OCI-LY7 (cell line): ENCODE measurements at regions not wholly inside any gene's neighbourhood (a gene's known extent, or its start where the extent isn't known, plus 50 kb on each side); places are given as distances from the start of the nearest gene placed in this dataset.

ENCODE experiments used
- BruUV-seq: library from RNA; stranded (reverse); fragments of 400-500 nt; replicated peaks from 2 replicates; lab custom pipeline; 2021; lab: Mats Ljungman, UMichigan
- CTCF ChIA-PET: fragments of 300-600 bp; sonication (Branson Sonifier 250); formaldehyde crosslinking; loops from one replicate; lab custom pipeline; 2022; ENCODE audit warnings: antibody characterized with exemption; ENCODE audit not compliant: unreplicated experiment; lab: Charles Lee
- POLR2A ChIA-PET: fragments of 300-600 bp; sonication (Branson Sonifier 250); formaldehyde crosslinking; loops from one replicate; lab custom pipeline; 2022; ENCODE audit warnings: antibody characterized with exemption; lab: Charles Lee
- DNase-seq: peaks from one replicate; pipeline ENCODE4 v3.0.0-alpha.2; 2015; ENCODE audit warnings: low spot score
- H2AFZ ChIP-seq: fragments of 200-600 bp; sonication (generic), shearing (Covaris generic); 2 replicates; pipeline ENCODE4 v1.6.1; 2014; ENCODE audit warnings: mild to moderate bottlenecking, antibody characterized with exemption, low read length, moderate library complexity
- H3K27ac ChIP-seq: fragments of 200-600 bp; sonication (generic); 2 replicates; pipeline ENCODE4 v1.5.1; 2014; ENCODE audit warnings: mixed run types, low read depth, mild to moderate bottlenecking, moderate library complexity, low read length, inconsistent platforms; ENCODE audit not compliant: poor library complexity, severe bottlenecking
- H3K36me3 ChIP-seq: fragments of 200-600 bp; sonication (generic); 2 replicates; pipeline ENCODE4 v1.6.1; 2014; ENCODE audit warnings: mild to moderate bottlenecking, antibody characterized with exemption, low read length, moderate library complexity, mixed read lengths; ENCODE audit not compliant: insufficient read depth
- H3K4me1 ChIP-seq: fragments of 200-600 bp; sonication (generic); 2 replicates; pipeline ENCODE4 v1.5.1; 2014; ENCODE audit warnings: mild to moderate bottlenecking, low read length; ENCODE audit not compliant: insufficient read depth, poor library complexity, severe bottlenecking
- H3K4me2 ChIP-seq: fragments of 200-600 bp; sonication (generic); 2 replicates; pipeline ENCODE4 v1.6.1; 2014; ENCODE audit warnings: mild to moderate bottlenecking, low read length
- H3K4me3 ChIP-seq: fragments of 200-600 bp; sonication (generic); 2 replicates; pipeline ENCODE4 v1.5.1; 2014; ENCODE audit warnings: mild to moderate bottlenecking, low read depth, low read length; ENCODE audit not compliant: poor library complexity, severe bottlenecking
- H3K79me2 ChIP-seq: fragments of 200-600 bp; sonication (generic); 2 replicates; pipeline ENCODE4 v1.6.1; 2016; ENCODE audit warnings: low read depth, mild to moderate bottlenecking, low read length, moderate library complexity, mixed read lengths; ENCODE audit not compliant: insufficient read depth
- H3K9me2 ChIP-seq: fragments of 200-600 bp; sonication (generic); 2 replicates; pipeline ENCODE4 v1.6.1; 2016; ENCODE audit warnings: mild to moderate bottlenecking, low read length, mixed read lengths; ENCODE audit not compliant: insufficient read depth
- H3K9me3 ChIP-seq: fragments of 200-600 bp; sonication (generic); 2 replicates; pipeline ENCODE4 v1.6.1; 2014; ENCODE audit warnings: mild to moderate bottlenecking, mixed run types, low read length, mixed read lengths
- H4K20me1 ChIP-seq: fragments of 200-600 bp; sonication (generic); 2 replicates; pipeline ENCODE4 v1.6.1; 2014; ENCODE audit warnings: mild to moderate bottlenecking, antibody characterized with exemption, low read length, moderate library complexity, mixed read lengths; ENCODE audit not compliant: insufficient read depth
- EZH2phosphoT487 ChIP-seq: fragments of 200-600 bp; sonication (generic); IDR thresholded peaks from 2 replicates; pipeline ENCODE4 v1.6.1; 2018; ENCODE audit warnings: low read depth, borderline replicate concordance, mild to moderate bottlenecking, mixed run types, antibody characterized with exemption, low read length, moderate library complexity, mixed read lengths
- intact Hi-C: fragments of 100-400 bp; cut with micrococcal nuclease; formaldehyde crosslinking; loops from one replicate; pipeline ENCODE4 v1.10.0; 2022; ENCODE audit not compliant: unreplicated experiment
- TF ChIP-seq, protein P1 (sequence below): fragments of 200-600 bp; sonication (generic); conservative IDR thresholded peaks from 2 replicates; pipeline ENCODE4 v1.5.1; 2014; ENCODE audit warnings: mild to moderate bottlenecking, antibody characterized with exemption, low read length, moderate library complexity, mixed read lengths

DNA sequence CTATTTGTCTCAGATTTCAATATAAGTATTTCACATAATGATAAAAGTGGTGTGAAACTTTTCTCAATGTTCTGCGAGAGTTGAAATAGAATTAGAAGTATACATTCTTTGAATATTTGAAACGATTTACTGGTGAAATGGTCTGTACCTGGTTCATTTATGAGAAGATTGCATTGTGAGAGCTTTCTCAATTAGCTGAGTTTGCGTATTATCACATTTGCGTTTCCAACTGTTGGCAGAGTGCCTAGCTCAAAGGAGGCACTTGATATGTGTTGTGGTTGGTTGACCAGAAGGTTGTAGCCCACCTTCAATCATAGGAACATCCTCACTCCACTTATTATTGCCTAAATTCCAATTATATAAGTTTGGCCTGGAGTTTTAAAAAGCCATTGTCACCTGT is 58.8 kb upstream of the EXOC2 start:
- Histone ChIP-seq H3K79me2 (no peaks in the 10 kb centered on the region), H3K4me2 (no peak overlapping the region), H3K9me2 (no peaks in the 10 kb centered on the region), H3K4me3 (no peak overlapping the region), H3K9me3 (no peaks in the 10 kb centered on the region), H3K36me3 (no peaks in the 10 kb centered on the region), H4K20me1 (no peaks in the 10 kb centered on the region), H3K27ac (no peak overlapping the region), H2AFZ (no peak overlapping the region), H3K4me1 (no peaks in the 10 kb centered on the region)
- intact Hi-C loops, result no loop called here
- BruUV-seq, result no TSS peak
- ChIA-PET CTCF (no interaction called here), POLR2A (no interaction called here)
- no peak for TF ChIP-seq EZH2phosphoT487
- TF ChIP-seq, protein P1, sequence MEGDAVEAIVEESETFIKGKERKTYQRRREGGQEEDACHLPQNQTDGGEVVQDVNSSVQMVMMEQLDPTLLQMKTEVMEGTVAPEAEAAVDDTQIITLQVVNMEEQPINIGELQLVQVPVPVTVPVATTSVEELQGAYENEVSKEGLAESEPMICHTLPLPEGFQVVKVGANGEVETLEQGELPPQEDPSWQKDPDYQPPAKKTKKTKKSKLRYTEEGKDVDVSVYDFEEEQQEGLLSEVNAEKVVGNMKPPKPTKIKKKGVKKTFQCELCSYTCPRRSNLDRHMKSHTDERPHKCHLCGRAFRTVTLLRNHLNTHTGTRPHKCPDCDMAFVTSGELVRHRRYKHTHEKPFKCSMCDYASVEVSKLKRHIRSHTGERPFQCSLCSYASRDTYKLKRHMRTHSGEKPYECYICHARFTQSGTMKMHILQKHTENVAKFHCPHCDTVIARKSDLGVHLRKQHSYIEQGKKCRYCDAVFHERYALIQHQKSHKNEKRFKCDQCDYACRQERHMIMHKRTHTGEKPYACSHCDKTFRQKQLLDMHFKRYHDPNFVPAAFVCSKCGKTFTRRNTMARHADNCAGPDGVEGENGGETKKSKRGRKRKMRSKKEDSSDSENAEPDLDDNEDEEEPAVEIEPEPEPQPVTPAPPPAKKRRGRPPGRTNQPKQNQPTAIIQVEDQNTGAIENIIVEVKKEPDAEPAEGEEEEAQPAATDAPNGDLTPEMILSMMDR, result no peak
- DNase-seq, result no peak

DNA sequence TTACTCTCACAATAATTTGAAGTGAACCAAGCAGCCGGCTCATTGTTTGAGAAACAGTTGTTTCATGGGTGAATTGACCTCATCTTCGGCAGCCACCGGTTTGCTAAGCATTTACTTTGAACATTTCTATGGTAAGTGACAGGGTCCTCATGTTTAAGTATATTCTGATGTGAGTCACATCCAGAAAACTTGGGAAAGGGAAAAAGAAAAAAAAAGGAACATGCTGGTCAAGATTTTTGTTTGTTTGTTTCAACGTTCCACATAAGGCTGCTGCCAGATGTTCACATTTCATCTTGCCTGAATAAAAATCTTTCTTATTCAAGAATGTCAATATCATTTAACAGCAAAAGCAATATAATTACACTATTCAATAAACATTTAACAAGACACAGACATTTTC is 55.0 kb upstream of the EXOC2 start:
- intact Hi-C loops, result no loop called here
- DNase-seq, result no peak

DNA sequence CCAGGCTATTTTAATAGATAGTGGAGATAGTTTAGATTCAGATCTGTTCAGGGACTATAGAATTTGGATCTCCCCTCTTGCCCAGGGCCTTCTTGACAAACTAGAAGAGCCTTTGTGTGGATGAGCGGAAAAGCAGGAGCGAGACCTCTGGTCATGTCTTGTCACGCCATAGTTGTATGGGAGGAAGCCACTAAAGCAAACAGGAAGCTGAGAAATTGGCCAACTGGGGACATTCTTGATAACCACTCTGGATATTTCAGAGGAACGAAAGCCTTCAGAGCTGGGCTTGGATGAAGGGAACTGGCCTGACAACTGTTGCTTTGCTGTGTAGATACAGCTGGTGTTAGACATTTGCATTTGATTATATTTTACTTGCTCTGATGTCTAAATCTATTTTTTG is 54.1 kb upstream of the EXOC2 start:
- ChIA-PET POLR2A (interaction anchor here (1.2 kb wide), 1 partner anchor 9 kb away, joined by 4 read pairs; no protein-coding TSS in a partner anchor), CTCF (no interaction called here)
- no peaks in the 10 kb centered on the region for H4K20me1 ChIP-seq
- DNase-seq, result no peak
- H3K9me3 ChIP-seq, result no peaks in the 10 kb centered on the region
- no peak overlapping the region for H3K4me2 ChIP-seq
- H3K9me2 ChIP-seq, result no peaks in the 10 kb centered on the region
- TF ChIP-seq, protein P1, result no peak
- TF ChIP-seq EZH2phosphoT487, result no peak
- BruUV-seq, result no TSS peak
- H3K36me3 ChIP-seq, result no peaks in the 10 kb centered on the region
- H3K4me1 ChIP-seq, result no peaks in the 10 kb centered on the region
- H3K27ac ChIP-seq, result no peak overlapping the region
- H3K4me3 ChIP-seq, result no peak overlapping the region
- H2AFZ ChIP-seq, result no peak overlapping the region
- intact Hi-C loops, result no loop called here
- no peaks in the 10 kb centered on the region for H3K79me2 ChIP-seq

More for the DNA sequence above, 55.0 kb upstream of the EXOC2 start:
- Histone ChIP-seq H3K4me2 (no peak overlapping the region), H3K36me3 (no peaks in the 10 kb centered on the region), H3K9me2 (no peaks in the 10 kb centered on the region), H3K9me3 (no peaks in the 10 kb centered on the region), H3K4me3 (no peak overlapping the region), H3K4me1 (no peaks in the 10 kb centered on the region), H3K27ac (no peak overlapping the region), H3K79me2 (no peaks in the 10 kb centered on the region), H2AFZ (no peak overlapping the region), H4K20me1 (no peaks in the 10 kb centered on the region)
- no TSS peak for BruUV-seq
- ChIA-PET POLR2A (no interaction called here), CTCF (no interaction called here)
- TF ChIP-seq, protein P1, result no peak
- TF ChIP-seq EZH2phosphoT487, result no peak
